H1 (cell line): ENCODE measurements at regions not wholly inside any gene's neighbourhood (a gene's known extent, or its start where the extent isn't known, plus 50 kb on each side); places are given as distances from the start of the nearest gene placed in this dataset.

Experiments used
- CTCF ChIA-PET: fragments of 300-600 bp; sonication (Branson Sonifier 250); formaldehyde crosslinking; loops from one replicate; lab custom pipeline; 2021; ENCODE audit not compliant: partially characterized antibody; lab: Charles Lee
- POLR2A ChIA-PET: fragments of 300-600 bp; sonication (Branson Sonifier 250); formaldehyde crosslinking; loops from one replicate; lab custom pipeline; 2021; ENCODE audit warnings: inconsistent platforms; ENCODE audit not compliant: partially characterized antibody; lab: Charles Lee
- DNase-seq, 2 experiments: peaks; one replicate each; pipeline versions ENCODE4 v3.0.0 to v3.0.0-alpha.2; 2010 to 2022; ENCODE audit warnings: low spot score in 2 of 2, low read depth in 1 of 2, mixed read lengths in 1 of 2
- FAIRE-seq: peaks from 2 replicates; lab custom pipeline; 2011; peaks lifted over from hg19 to GRCh38; lab: Jason Lieb, UNC
- H2AFZ ChIP-seq: 2 replicates; pipeline ENCODE4 v1.8.1; 2012; ENCODE audit warnings: low read length, inconsistent platforms
- H2AK5ac ChIP-seq: 2 replicates; pipeline ENCODE4 v1.6.1; 2013; ENCODE audit warnings: low read depth, low read length
- H2BK120ac ChIP-seq: replicated peaks from 2 replicates; pipeline ENCODE3; 2013; ENCODE audit warnings: low read depth, low read length, inconsistent platforms
- H2BK12ac ChIP-seq: 2 replicates; pipeline ENCODE4 v1.6.1; 2013; ENCODE audit warnings: low read depth, low read length
- H2BK15ac ChIP-seq: 2 replicates; pipeline ENCODE4 v1.6.1; 2013; ENCODE audit warnings: low read length
- H2BK20ac ChIP-seq: 2 replicates; pipeline ENCODE4 v1.6.1; 2013; ENCODE audit warnings: low read length
- H2BK5ac ChIP-seq: 2 replicates; pipeline ENCODE4 v1.6.1; 2013; ENCODE audit warnings: low read depth, low read length
- H3K14ac ChIP-seq: 2 replicates; pipeline ENCODE4 v1.6.1; 2013; ENCODE audit warnings: inconsistent platforms; ENCODE audit not compliant: insufficient read length
- H3K18ac ChIP-seq: 2 replicates; pipeline ENCODE4 v1.6.1; 2013; ENCODE audit warnings: low read length; ENCODE audit errors: extremely low read depth
- H3K23ac ChIP-seq: 2 replicates; pipeline ENCODE4 v1.6.1; 2013; ENCODE audit warnings: inconsistent platforms; ENCODE audit not compliant: insufficient read length
- H3K23me2 ChIP-seq: 2 replicates; pipeline ENCODE4 v1.6.1; 2013; ENCODE audit warnings: low read depth, low read length
- H3K27ac ChIP-seq: 2 replicates; pipeline ENCODE4 v1.6.1; 2011; ENCODE audit warnings: low read depth, low read length, inconsistent platforms
- H3K27me3 ChIP-seq, 4 experiments: replicated peaks in 1 of 4; 1 replicate in 1 of 4; 2 replicates in 3 of 4; pipeline versions ENCODE4 v1.6.1 to v1.8.1; 2011 to 2013; ENCODE audit warnings: low read length in 3 of 4, mild to moderate bottlenecking in 3 of 4, inconsistent platforms in 2 of 4, mixed read lengths in 2 of 4, moderate library complexity in 1 of 4; ENCODE audit not compliant: control insufficient read depth in 3 of 4, insufficient read depth in 3 of 4; ENCODE audit errors: extremely low read depth in 1 of 4
- H3K36me3 ChIP-seq, 4 experiments: 2 replicates each; pipeline versions ENCODE4 v1.6.1 to v1.8.1; 2011 to 2013; ENCODE audit warnings: mild to moderate bottlenecking in 4 of 4, low read length in 3 of 4, moderate library complexity in 2 of 4, control low read depth in 1 of 4, inconsistent platforms in 1 of 4; ENCODE audit not compliant: insufficient read depth in 4 of 4, control insufficient read depth in 2 of 4
- H3K4ac ChIP-seq: replicated peaks from 2 replicates; pipeline ENCODE3; 2013; ENCODE audit warnings: low read length, low read depth, mixed read lengths, inconsistent platforms; ENCODE audit not compliant: insufficient read length
- H3K4me1 ChIP-seq, 4 experiments: replicated peaks in 1 of 4; 1 replicate in 1 of 4; 2 replicates in 3 of 4; pipeline versions ENCODE4 v1.6.1 to v1.8.1; 2011 to 2013; ENCODE audit warnings: low read length in 3 of 4, inconsistent platforms in 2 of 4, mixed read lengths in 1 of 4; ENCODE audit not compliant: insufficient read depth in 4 of 4, control insufficient read depth in 3 of 4
- H3K4me2 ChIP-seq, 2 experiments: 2 replicates each; pipeline versions ENCODE4 v1.6.1 to v1.8.1; 2011 to 2013; ENCODE audit warnings: low read depth in 2 of 2, low read length in 2 of 2, control low read depth in 1 of 2, inconsistent platforms in 1 of 2, mild to moderate bottlenecking in 1 of 2; ENCODE audit not compliant: insufficient read depth in 1 of 2
- H3K4me3 ChIP-seq, 4 experiments: fragments of 200-600, 300-600 bp in 1 of 4; sonication (generic), shearing (Covaris generic), sonication (Bioruptor Twin) in 1 of 4; 2 replicates each; pipeline versions ENCODE4 v1.5.1 to v1.8.1; 2011 to 2016; ENCODE audit warnings: low read length in 4 of 4, low read depth in 3 of 4, control low read depth in 2 of 4, inconsistent platforms in 2 of 4, mild to moderate bottlenecking in 2 of 4, mixed read lengths in 1 of 4, moderate library complexity in 1 of 4; ENCODE audit not compliant: insufficient read depth in 2 of 4; ENCODE audit errors: extremely low read depth in 1 of 4
- H3K56ac ChIP-seq: replicated peaks from 2 replicates; pipeline ENCODE3; 2013; ENCODE audit warnings: low read depth, mild to moderate bottlenecking, mixed read lengths, low read length, inconsistent platforms; ENCODE audit not compliant: insufficient read length
- H3K79me1 ChIP-seq: 2 replicates; pipeline ENCODE4 v1.6.1; 2013; ENCODE audit warnings: low read depth, low read length, control low read depth
- H3K79me2 ChIP-seq, 2 experiments: 2 replicates each; pipeline versions ENCODE4 v1.6.1 to v1.8.1; 2012 to 2013; ENCODE audit warnings: low read length in 2 of 2, mild to moderate bottlenecking in 2 of 2, inconsistent platforms in 1 of 2; ENCODE audit not compliant: insufficient read depth in 2 of 2, control insufficient read depth in 1 of 2
- H3K9ac ChIP-seq, 4 experiments: replicated peaks in 1 of 4; 1 replicate in 1 of 4; 2 replicates in 3 of 4; pipeline versions ENCODE4 v1.6.1 to v1.8.1; 2011 to 2013; ENCODE audit warnings: low read depth in 3 of 4, low read length in 3 of 4, control low read depth in 2 of 4, mild to moderate bottlenecking in 2 of 4, moderate library complexity in 2 of 4, inconsistent platforms in 1 of 4; ENCODE audit errors: extremely low read depth in 1 of 4
- H3K9me3 ChIP-seq, 2 experiments: 2 replicates each; pipeline versions ENCODE4 v1.6.1 to v1.8.1; 2012 to 2013; ENCODE audit warnings: mild to moderate bottlenecking in 2 of 2, moderate library complexity in 2 of 2, control low read depth in 1 of 2, inconsistent platforms in 1 of 2, low read depth in 1 of 2, low read length in 1 of 2, mixed read lengths in 1 of 2; ENCODE audit not compliant: insufficient read depth in 2 of 2
- H4K20me1 ChIP-seq, 2 experiments: replicated peaks in 1 of 2; 2 replicates each; pipeline versions ENCODE3 to v1.8.1; 2011 to 2013; ENCODE audit warnings: inconsistent platforms in 2 of 2, low read length in 2 of 2, mild to moderate bottlenecking in 1 of 2; ENCODE audit not compliant: insufficient read depth in 2 of 2, control insufficient read depth in 1 of 2
- H4K5ac ChIP-seq: 2 replicates; pipeline ENCODE4 v1.6.1; 2013; ENCODE audit warnings: low read length, low read depth, mixed read lengths, inconsistent platforms; ENCODE audit not compliant: insufficient read length
- H4K8ac ChIP-seq: 2 replicates; pipeline ENCODE4 v1.8.0; 2013; ENCODE audit warnings: mild to moderate bottlenecking, moderate library complexity, low read length, inconsistent platforms; ENCODE audit not compliant: insufficient read depth; ENCODE audit errors: extremely low read depth
- H4K91ac ChIP-seq: replicated peaks from 2 replicates; pipeline ENCODE3; 2013; ENCODE audit warnings: low read length, mixed read lengths, inconsistent platforms; ENCODE audit not compliant: insufficient read length
- BACH1 ChIP-seq: IDR thresholded peaks from 2 replicates; pipeline ENCODE4 v1.6.1; 2012; ENCODE audit warnings: low read length, improper control_type of control experiment
- CBX8 ChIP-seq: fragments of 300-800, 300-1000 bp; sonication (generic); IDR thresholded peaks from 2 replicates; pipeline ENCODE4 v1.7.1; 2016; ENCODE audit warnings: low read depth, low read length, borderline replicate concordance
- CREB1 ChIP-seq: IDR thresholded peaks from 2 replicates; pipeline ENCODE4 v1.6.1; 2012; ENCODE audit warnings: inconsistent platforms
- EGR1 ChIP-seq: IDR thresholded peaks from 2 replicates; pipeline ENCODE4 v1.6.1; 2011; ENCODE audit warnings: low read depth, low read length, borderline replicate concordance
- GTF2F1 ChIP-seq: IDR thresholded peaks from 2 replicates; pipeline ENCODE4 v1.6.1; 2012; ENCODE audit warnings: low read depth, low read length, improper control_type of control experiment, borderline replicate concordance
- SIN3A ChIP-seq, 2 experiments: IDR thresholded peaks in 1 of 2; conservative IDR thresholded peaks in 1 of 2; 2 replicates each; pipeline ENCODE4 v1.6.1; 2011 to 2012; ENCODE audit warnings: low read length in 2 of 2, improper control_type of control experiment in 1 of 2, low read depth in 1 of 2, mild to moderate bottlenecking in 1 of 2
- WGBS, 2 experiments: shearing (Covaris generic) in 1 of 2; methylation state at CpG; one replicate each; pipeline versions ENCODE4 v1.1.6 to v1.1.7; 2013 to 2015; ENCODE audit warnings: low lambda C conversion rate in 2 of 2, mixed read lengths in 2 of 2, inconsistent platforms in 1 of 2, low coverage in 1 of 2, missing lambda C conversion rate in 1 of 2; ENCODE audit not compliant: insufficient replicate concordance in 2 of 2, insufficient coverage in 1 of 2, insufficient read length in 1 of 2; ENCODE audit errors: extremely low coverage in 1 of 2, missing lambda C conversion rate in 1 of 2; 5-methylcytosine and 5-hydroxymethylcytosine counted together

- TF ChIP-seq SIN3A (conservative IDR thresholded peaks at IDR 0.05 in 1 of 2, IDR thresholded peaks at IDR 0.05 in 1 of 2; ENCODE audit: low read depth in 1 of 2, low read length in 2 of 2) (no peak), EGR1 (no peak), GTF2F1 (no peak), BACH1 (no peak), CREB1 (no peak), CBX8 (no peak)
- no peaks in the 10 kb centered on the region for H3K79me1 ChIP-seq
- H3K56ac ChIP-seq, result no peak overlapping the region
- no peak overlapping the region for H2BK12ac ChIP-seq
- peaks cover 0 to 1% (median 0%) of the 10 kb centered on the region in 4 experiments; a peak in 1 of 7 replicates for H3K27me3 ChIP-seq
- 93% methylated on average over 3 of the region's 3 CpGs; no CpG with 5 or more reads in 1 of the 2 experiments for WGBS, 2 experiments
- H2AFZ ChIP-seq, result no peak overlapping the region
- no peaks in the 10 kb centered on the region for H3K79me2 ChIP-seq
- no peak for DNase-seq
- CTCF ChIA-PET, result no interaction called here
- H3K9me3 ChIP-seq, result peaks cover 11 to 28% of the 10 kb centered on the region in 2 experiments; a peak in 2 of 4 replicates
- no peak overlapping the region for H3K14ac ChIP-seq
- no peak overlapping the region for H2BK5ac ChIP-seq
- no peak overlapping the region for H3K4me3 ChIP-seq
- no peak overlapping the region for H3K23ac ChIP-seq
- no peak overlapping the region for H3K4ac ChIP-seq
- H3K23me2 ChIP-seq, result no peaks in the 10 kb centered on the region
- H4K20me1 ChIP-seq, result no peaks in the 10 kb centered on the region
- no peak overlapping the region for H2BK15ac ChIP-seq
- H2BK120ac ChIP-seq, result no peak overlapping the region
- H4K8ac ChIP-seq, result no peak overlapping the region
- H3K4me2 ChIP-seq, result no peak overlapping the region
- H3K27ac ChIP-seq, result no peak overlapping the region
- H3K9ac ChIP-seq, result no peak overlapping the region
- no peaks in the 10 kb centered on the region for H3K36me3 ChIP-seq
- no peak overlapping the region for H2BK20ac ChIP-seq
- no peak overlapping the region for H4K91ac ChIP-seq
- POLR2A ChIA-PET, result no interaction called here
- H3K4me1 ChIP-seq, result no peaks in the 10 kb centered on the region
- H4K5ac ChIP-seq, result no peak overlapping the region
- no peak overlapping the region for H3K18ac ChIP-seq
- FAIRE-seq, result no peak
- no peak overlapping the region for H2AK5ac ChIP-seq
Observed at GRCh38 chr7:113504691-113505090, 386.3 kb upstream of the SMIM30 start.
